Neutrophil (primary cell): ENCODE measurements at regions not wholly inside any gene's neighbourhood (a gene's known extent, or its start where the extent isn't known, plus 50 kb on each side); places are given as distances from the start of the nearest gene placed in this dataset.

Experiments used
- H3K27ac ChIP-seq: fragments of 200-600 bp; sonication (generic); 2 replicates; pipeline ENCODE4 v1.5.1; 2016; ENCODE audit warnings: mild to moderate bottlenecking, moderate library complexity
- H3K27me3 ChIP-seq: fragments of 200-600 bp; sonication (generic); 2 replicates; pipeline ENCODE4 v1.6.0; 2016; ENCODE audit warnings: mild to moderate bottlenecking
- H3K36me3 ChIP-seq: fragments of 200-600 bp; sonication (generic); 2 replicates; pipeline ENCODE4 v1.5.1; 2017
- H3K4me1 ChIP-seq, 2 experiments: fragments of 200-600 bp in 1 of 2; sonication (generic) in 1 of 2; 1 replicate in 1 of 2; 2 replicates in 1 of 2; pipeline versions ENCODE4 v1.5.1 to v1.6.1; 2013 to 2016; ENCODE audit warnings: low read depth in 1 of 2, low read length in 1 of 2, mild to moderate bottlenecking in 1 of 2, moderate library complexity in 1 of 2; ENCODE audit not compliant: control insufficient read depth in 1 of 2, insufficient read depth in 1 of 2
- H3K4me3 ChIP-seq, 2 experiments: fragments of 200-600 bp in 1 of 2; sonication (generic) in 1 of 2; 1 replicate in 1 of 2; 2 replicates in 1 of 2; pipeline ENCODE4 v1.5.1; 2013 to 2016; ENCODE audit warnings: low read depth in 1 of 2, low read length in 1 of 2, mild to moderate bottlenecking in 1 of 2, moderate library complexity in 1 of 2
- H3K9me3 ChIP-seq: fragments of 200-600 bp; sonication (generic); 2 replicates; pipeline ENCODE4 v1.5.1; 2016
- CTCF ChIP-seq: fragments of 200-600 bp; sonication (generic); IDR thresholded peaks from 2 replicates; pipeline ENCODE4 v1.5.1; 2016; ENCODE audit warnings: antibody characterized with exemption

DNA sequence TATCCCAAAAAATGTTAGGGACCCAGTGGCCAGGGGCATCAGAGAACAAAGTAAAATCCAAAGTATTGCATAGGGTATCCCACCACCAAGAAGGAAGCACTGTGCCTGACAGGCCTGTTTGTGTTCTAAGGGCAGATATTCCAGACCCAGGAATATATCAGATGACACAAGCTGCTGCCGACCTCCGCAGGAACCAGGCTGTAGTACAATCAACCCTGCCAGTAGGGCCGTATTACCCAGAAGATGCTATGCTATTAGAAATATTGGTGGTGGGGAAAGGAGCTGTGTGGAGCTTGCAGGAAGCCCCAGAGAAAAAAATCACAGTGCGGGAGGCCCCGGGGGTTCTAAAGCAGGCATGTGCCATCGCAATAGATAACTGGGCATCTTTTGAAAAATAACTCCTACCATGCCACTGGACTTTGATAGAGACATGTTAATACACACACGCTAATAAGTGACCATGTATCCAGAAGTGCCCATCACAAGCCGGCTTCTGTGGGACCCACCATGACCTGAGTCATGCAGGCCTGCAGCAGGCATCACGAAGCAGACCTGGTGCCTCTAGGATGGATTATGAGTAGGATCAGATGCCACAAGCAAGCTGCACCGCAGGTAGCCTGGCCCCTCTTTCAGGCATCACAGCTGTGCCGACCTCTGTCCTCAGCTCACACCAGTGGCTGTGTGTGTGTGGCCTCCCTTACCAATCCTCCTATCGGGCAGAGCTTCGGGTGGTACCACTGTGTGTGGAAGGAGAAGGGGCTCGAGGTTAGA lies 242.7 kb downstream of the BCL11B start:
- Histone ChIP-seq H3K9me3 (no peaks in the 10 kb centered on the region), H3K27me3 (no peaks in the 10 kb centered on the region), H3K36me3 (peaks cover 3% of the 10 kb centered on the region), H3K4me3 (no peak overlapping the region), H3K4me1 (peaks cover 0 to 23% of the 10 kb centered on the region in 2 experiments), H3K27ac (no peak overlapping the region)
- no peak for TF ChIP-seq CTCF

- Histone ChIP-seq H3K9me3 (no peaks in the 10 kb centered on the region), H3K27me3 (no peaks in the 10 kb centered on the region), H3K4me1 (peaks cover 0 to 28% of the 10 kb centered on the region in 2 experiments), H3K36me3 (peaks cover 3% of the 10 kb centered on the region), H3K27ac (no peak overlapping the region), H3K4me3 (no peak overlapping the region)
- TF ChIP-seq CTCF = no peak
Observed at GRCh38 chr14:99029916-99030305, 242.1 kb downstream of the BCL11B start.

GRCh38 chr14:99030454-99030853 lies 241.5 kb downstream of the BCL11B start:
- Histone ChIP-seq H3K4me1 (peaks cover 1 to 34% of the 10 kb centered on the region in 2 experiments), H3K27ac (no peak overlapping the region), H3K4me3 (no peak overlapping the region), H3K9me3 (no peaks in the 10 kb centered on the region), H3K27me3 (no peaks in the 10 kb centered on the region), H3K36me3 (peaks cover under 1% of the 10 kb centered on the region)
- TF ChIP-seq CTCF = no peak

DNA sequence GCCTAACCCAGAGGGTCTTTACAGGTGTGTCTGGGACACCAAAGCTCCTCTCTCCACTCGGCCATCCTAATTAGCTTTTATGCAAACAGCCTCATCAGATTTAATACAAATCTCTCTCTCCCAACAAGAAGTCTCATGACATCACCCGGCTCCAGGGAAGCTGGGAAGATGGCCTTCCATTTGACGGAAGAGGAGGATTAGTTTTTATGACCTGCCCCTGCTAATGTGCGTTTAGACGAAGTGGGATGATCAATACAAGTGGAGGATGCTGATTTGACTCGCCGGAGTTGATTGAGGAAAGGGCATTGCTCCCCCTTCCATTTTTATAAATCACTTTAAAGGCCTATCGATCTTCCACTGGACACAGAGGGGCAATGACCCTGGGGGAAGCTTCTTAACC lies 239.2 kb downstream of the BCL11B start:
- TF ChIP-seq CTCF = no peak

GRCh38 chr14:99033951-99034350 lies 238.0 kb downstream of the BCL11B start:
- Histone ChIP-seq H3K27me3 (no peaks in the 10 kb centered on the region), H3K4me1 (peaks cover 22 to 69% of the 10 kb centered on the region in 2 experiments)
- no peak for TF ChIP-seq CTCF

More for the DNA sequence above, 239.2 kb downstream of the BCL11B start:
- no peaks in the 10 kb centered on the region for H3K27me3 ChIP-seq
- H3K4me3 ChIP-seq = no peak overlapping the region
- H3K36me3 ChIP-seq = no peaks in the 10 kb centered on the region
- no peaks in the 10 kb centered on the region for H3K9me3 ChIP-seq
- no peak overlapping the region for H3K27ac ChIP-seq
- peaks cover 14 to 57% of the 10 kb centered on the region in 2 experiments for H3K4me1 ChIP-seq

More at GRCh38 chr14:99033951-99034350, 238.0 kb downstream of the BCL11B start:
- Histone ChIP-seq H3K36me3 (no peaks in the 10 kb centered on the region), H3K27ac (peak overlapping the region; percentile 91), H3K9me3 (no peaks in the 10 kb centered on the region), H3K4me3 (no peak overlapping the region)
